ENCODE measurements at regions not wholly inside any gene's neighbourhood (a gene's known extent, or its start where the extent isn't known, plus 50 kb on each side); places are given as distances from the start of the nearest gene placed in this dataset.

DNA sequence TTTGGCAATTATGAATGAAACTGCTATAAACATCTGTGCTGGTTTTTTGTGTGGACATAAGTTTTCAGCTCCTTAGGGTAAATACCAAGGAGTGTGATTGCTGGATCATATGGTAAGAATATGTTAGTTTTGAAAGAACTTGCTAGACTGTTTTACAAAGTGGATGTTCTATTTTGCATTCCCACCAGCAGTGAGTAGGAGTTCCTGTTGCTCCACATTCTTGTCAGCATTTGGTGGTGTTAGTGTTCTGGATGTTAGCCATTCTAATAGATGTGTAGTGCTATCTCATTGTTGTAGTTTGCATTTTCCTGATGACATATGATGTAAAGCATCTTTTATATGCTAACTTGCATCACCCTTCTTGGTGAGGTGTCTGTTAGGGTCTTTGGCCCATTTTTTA, 304.6 kb downstream of the NUP35 start:
- TF ChIP-seq NFE2 (IDR thresholded peaks at IDR 0.05; ENCODE audit: low read depth), result no peak
- TF ChIP-seq, protein P1, sequence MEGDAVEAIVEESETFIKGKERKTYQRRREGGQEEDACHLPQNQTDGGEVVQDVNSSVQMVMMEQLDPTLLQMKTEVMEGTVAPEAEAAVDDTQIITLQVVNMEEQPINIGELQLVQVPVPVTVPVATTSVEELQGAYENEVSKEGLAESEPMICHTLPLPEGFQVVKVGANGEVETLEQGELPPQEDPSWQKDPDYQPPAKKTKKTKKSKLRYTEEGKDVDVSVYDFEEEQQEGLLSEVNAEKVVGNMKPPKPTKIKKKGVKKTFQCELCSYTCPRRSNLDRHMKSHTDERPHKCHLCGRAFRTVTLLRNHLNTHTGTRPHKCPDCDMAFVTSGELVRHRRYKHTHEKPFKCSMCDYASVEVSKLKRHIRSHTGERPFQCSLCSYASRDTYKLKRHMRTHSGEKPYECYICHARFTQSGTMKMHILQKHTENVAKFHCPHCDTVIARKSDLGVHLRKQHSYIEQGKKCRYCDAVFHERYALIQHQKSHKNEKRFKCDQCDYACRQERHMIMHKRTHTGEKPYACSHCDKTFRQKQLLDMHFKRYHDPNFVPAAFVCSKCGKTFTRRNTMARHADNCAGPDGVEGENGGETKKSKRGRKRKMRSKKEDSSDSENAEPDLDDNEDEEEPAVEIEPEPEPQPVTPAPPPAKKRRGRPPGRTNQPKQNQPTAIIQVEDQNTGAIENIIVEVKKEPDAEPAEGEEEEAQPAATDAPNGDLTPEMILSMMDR (IDR thresholded peaks at IDR 0.05 in 2 of 3, conservative IDR thresholded peaks at IDR 0.05 in 1 of 3; ENCODE audit: insufficient read depth in 2 of 3, low read depth in 1 of 3, low read length in 3 of 3), result no peak
- TF ChIP-seq KDM5B (IDR thresholded peaks at IDR 0.05; ENCODE audit: insufficient replicate concordance, low read depth, low read length), result no peak
- TF ChIP-seq, protein P2, sequence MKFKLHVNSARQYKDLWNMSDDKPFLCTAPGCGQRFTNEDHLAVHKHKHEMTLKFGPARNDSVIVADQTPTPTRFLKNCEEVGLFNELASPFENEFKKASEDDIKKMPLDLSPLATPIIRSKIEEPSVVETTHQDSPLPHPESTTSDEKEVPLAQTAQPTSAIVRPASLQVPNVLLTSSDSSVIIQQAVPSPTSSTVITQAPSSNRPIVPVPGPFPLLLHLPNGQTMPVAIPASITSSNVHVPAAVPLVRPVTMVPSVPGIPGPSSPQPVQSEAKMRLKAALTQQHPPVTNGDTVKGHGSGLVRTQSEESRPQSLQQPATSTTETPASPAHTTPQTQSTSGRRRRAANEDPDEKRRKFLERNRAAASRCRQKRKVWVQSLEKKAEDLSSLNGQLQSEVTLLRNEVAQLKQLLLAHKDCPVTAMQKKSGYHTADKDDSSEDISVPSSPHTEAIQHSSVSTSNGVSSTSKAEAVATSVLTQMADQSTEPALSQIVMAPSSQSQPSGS (CRISPR knock-in tag; IDR thresholded peaks at IDR 0.05), result no peak
- TF ChIP-seq ETV6 (IDR thresholded peaks at IDR 0.05; ENCODE audit: borderline replicate concordance in 1 of 2, low read depth in 2 of 2, low read length in 1 of 2), result no peak
- no peak for TF ChIP-seq ETV6 (CRISPR knock-in tag; IDR thresholded peaks at IDR 0.05; ENCODE audit: borderline replicate concordance)
- no peak for TF ChIP-seq NR2C2 (CRISPR knock-in tag; IDR thresholded peaks at IDR 0.05)
- TF ChIP-seq NR2C2 (tag; IDR thresholded peaks at IDR 0.05), result no peak
- TF ChIP-seq EZH2 (IDR thresholded peaks at IDR 0.05; ENCODE audit: borderline replicate concordance, low read depth, low read length), result no peak
- TF ChIP-seq EP400 (IDR thresholded peaks at IDR 0.05), result no peak
- no peak for TF ChIP-seq CREB1 (IDR thresholded peaks at IDR 0.05)
- no peak for TF ChIP-seq CREB1 (CRISPR knock-in tag; IDR thresholded peaks at IDR 0.05)
- no peak for TF ChIP-seq ZNF282 (CRISPR knock-in tag; IDR thresholded peaks at IDR 0.05)
- TF ChIP-seq EGR1 (conservative IDR thresholded peaks at IDR 0.05), result no peak
- TF ChIP-seq, protein P3, sequence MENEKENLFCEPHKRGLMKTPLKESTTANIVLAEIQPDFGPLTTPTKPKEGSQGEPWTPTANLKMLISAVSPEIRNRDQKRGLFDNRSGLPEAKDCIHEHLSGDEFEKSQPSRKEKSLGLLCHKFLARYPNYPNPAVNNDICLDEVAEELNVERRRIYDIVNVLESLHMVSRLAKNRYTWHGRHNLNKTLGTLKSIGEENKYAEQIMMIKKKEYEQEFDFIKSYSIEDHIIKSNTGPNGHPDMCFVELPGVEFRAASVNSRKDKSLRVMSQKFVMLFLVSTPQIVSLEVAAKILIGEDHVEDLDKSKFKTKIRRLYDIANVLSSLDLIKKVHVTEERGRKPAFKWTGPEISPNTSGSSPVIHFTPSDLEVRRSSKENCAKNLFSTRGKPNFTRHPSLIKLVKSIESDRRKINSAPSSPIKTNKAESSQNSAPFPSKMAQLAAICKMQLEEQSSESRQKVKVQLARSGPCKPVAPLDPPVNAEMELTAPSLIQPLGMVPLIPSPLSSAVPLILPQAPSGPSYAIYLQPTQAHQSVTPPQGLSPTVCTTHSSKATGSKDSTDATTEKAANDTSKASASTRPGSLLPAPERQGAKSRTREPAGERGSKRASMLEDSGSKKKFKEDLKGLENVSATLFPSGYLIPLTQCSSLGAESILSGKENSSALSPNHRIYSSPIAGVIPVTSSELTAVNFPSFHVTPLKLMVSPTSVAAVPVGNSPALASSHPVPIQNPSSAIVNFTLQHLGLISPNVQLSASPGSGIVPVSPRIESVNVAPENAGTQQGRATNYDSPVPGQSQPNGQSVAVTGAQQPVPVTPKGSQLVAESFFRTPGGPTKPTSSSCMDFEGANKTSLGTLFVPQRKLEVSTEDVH (IDR thresholded peaks at IDR 0.05; ENCODE audit: low read depth, partially characterized antibody), result no peak
- TF ChIP-seq JUN (IDR thresholded peaks at IDR 0.05; ENCODE audit: borderline replicate concordance, low read depth, low read length), result no peak
- TF ChIP-seq JUN (CRISPR knock-in tag; IDR thresholded peaks at IDR 0.05; ENCODE audit: borderline replicate concordance), result no peak
